RPMI7951 (cell line): ENCODE measurements at regions not wholly inside any gene's neighbourhood (a gene's known extent, or its start where the extent isn't known, plus 50 kb on each side); places are given as distances from the start of the nearest gene placed in this dataset.

Source experiments
- DNase-seq: peaks from one replicate; pipeline ENCODE4 v3.0.0-alpha.2; 2012; ENCODE audit warnings: low read depth

DNA sequence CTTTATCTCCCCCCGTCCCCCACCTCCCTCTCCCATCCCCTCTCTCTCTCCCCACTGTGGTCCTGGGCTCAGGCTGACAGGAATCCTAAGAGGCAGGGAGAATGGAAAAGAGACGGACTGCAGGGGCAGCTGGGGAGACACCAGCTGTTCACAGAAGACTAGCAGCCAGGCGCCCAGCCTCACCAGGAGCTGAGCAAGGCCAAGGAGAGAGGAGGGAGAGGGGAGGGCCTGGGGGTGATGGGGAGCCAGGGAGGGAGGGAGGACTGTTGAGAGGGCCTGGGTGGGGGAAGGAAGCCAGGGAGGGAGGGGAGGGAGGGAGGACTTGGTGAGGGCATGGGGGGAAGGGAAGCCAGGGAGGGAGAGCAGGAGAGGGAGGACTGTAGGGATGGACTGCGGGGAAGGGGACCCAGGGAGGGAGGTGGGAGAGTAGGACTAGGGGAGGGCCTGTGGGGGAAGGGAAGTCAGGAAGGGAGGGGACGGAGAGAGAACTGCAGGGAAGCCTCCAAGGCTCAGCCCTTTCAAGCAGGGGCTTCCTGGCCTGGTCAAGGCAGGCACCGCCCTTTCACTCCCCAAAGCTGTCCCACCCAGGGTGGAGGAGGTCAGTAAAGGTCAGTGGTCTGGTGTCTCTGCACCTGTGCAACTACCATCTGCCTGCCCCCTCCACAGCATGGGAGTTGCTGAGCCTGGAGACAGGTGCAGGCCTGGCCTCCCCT is 517.7 kb upstream of the MYT1L start:
- DNase-seq = no peak

DNA sequence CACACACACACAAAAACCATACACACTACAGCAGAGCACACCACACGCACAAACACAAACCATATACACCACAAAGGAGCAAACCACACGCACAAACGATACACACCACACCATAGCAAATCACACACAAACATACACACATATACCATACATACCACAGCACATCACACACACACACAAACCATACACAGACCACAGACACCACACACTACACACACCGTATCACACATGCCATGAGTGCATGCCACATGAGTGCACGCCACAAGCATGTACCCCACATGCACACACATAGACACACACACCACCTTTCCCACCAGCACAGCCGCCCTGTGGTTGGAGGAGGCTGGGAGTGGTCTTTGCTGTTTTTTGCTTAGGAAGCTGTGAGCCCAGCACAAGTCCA is 517.1 kb upstream of the MYT1L start:
- no peak for DNase-seq

DNA sequence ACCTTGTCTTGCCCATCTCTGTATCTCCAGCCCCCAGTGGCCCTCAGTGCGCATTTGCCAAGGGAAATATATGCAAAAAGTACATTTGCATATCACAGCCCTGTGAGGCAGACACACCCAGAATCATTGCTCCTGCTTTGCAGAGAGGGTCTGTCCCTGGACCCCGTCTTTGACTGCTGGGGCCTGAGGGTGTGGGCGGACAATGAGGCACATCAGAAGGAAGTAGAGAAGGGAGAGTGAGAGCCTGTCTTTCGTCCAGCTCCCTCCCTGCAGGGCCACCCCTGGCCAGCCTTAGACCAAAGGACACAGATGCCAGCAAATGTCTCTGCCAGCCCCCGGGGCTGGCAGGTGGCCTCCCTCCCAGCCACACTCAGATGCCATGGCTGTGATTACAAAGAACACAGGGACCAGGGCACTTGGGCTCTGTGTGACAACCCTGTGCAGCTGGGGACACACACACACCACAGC is 516.2 kb upstream of the MYT1L start:
- DNase-seq = no peak

DNA sequence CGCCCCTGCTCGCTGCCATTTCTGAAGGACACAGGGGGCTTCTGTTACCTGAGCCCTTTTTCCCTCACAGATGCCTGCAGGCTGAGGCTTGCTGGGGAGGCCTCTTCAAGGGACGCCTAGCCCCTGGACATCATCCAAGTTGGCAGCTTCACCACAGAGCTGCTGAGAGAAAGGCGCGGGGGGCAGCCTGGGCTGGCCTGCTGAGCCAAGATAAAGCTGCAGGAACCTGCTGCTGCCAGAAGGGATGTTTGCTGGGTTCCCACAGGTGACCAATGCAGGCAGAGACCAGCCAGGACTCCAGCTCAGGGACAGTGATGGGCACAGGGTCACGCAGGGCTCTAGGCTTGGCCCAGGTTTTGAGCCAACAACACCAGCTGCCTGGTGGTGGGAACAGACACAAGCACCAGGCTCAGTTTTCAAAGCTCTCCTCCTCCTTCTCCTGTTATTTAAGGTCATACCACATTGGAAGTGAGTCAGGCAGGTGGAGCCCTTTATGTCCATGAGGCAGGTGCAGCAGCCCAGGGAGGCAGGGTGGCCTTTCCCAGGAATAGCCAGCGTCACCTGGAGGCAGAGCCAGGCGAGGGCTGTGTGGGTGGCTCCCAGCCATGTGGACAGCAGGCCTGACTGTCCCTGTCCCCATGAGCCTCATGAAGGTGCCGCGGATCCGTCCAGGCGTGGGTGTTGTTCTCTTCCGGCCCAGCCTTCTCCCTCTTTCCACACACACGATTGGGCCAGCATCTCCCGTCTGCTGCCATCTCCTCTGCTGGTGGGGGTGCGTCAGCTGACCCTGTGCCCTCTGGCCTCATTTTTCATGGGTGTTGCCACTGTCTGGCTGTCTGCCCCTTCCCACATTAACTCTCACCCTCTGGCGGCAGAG is 515.5 kb upstream of the MYT1L start:
- no peak for DNase-seq

DNA sequence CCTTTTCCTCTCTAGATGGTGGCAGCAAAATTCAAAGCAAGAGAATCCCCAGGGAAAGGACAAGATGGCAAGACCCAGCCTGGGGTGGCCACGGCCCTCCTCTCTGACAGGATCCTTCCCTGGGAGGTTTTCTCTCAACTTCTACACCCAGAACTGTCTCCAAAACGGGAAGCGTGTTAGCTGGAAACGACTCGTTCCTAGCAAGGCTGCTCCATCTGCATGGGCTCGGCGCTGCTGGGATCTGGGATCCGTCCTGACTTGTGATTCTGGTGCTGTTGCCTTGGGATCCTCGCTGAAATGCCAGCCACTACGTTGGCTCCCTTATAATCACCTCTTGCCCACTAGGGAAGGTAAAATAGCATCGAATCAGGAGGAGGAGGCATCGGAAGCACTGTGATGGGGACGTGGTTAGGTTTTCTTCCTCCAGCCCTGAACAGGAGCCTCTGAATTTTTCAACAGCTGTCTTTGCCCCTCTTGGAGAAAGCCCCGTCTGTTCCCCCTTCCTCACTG is 514.8 kb upstream of the MYT1L start:
- no peak for DNase-seq

DNA sequence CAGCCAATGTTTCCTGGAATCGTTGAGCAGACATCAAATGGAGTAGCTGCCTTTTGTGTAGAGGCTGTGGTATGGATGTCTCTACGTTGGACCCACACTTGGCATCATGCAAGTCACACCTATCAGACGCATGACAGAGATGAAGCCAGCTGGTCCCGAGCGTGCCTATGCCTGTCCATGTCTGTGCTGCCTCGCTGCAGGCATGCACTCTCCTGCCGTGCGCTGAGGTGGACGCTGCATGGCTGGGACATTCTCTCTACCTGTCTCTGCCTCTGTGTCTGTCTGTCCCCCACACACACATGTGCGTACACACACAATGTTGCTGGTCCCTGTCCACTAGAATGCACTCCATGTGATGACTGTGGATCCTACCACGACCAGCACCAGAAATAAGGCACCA is 514.2 kb upstream of the MYT1L start:
- DNase-seq = no peak

DNA sequence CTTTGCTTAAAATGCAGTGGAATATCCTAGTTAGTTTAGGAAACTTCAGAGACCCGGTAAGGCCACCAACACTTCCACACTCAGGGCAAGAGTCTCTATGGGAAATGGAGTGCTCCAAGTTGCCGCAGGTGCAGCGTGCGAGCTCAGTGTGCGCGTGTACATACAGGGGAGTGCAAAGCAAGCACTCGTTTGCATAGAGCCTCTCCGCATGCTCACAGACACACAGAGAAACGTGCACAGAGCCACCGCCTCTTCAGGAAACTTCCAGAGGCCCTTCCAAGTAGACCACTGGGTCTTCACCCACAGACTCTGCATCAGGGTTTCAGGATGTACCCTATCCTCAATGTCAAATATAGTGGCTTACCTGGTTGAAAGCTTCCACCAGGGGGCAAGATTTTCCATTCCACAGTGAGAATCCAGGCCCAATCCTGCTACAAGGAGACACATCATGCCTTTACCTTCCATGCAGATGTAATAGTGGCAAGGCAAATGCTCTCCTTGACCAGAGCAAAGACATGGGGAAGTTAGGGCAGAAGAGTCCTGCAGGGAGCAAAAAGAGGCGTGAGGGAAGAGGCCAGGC is 513.0 kb upstream of the MYT1L start:
- DNase-seq = no peak

DNA sequence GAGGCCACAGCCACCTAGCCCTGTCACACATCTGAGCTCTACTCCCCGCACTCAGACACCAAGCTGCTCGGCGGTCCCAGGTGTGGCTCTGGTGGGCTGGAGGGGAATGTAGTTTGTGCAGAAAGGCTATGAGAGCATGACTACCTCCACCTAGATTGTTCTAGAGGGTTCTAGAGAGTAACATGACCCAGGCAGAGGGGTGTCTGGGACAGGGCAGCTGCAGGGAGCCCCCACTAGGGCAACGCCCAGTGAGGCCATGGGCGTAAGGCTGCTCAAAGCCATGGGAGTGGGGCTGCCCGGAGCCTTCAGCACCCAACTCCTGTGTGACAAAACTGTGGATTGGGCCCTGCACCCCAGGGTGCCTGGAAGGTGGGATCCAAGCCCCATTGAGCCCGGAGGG is 511.4 kb upstream of the MYT1L start:
- DNase-seq = no peak

DNA sequence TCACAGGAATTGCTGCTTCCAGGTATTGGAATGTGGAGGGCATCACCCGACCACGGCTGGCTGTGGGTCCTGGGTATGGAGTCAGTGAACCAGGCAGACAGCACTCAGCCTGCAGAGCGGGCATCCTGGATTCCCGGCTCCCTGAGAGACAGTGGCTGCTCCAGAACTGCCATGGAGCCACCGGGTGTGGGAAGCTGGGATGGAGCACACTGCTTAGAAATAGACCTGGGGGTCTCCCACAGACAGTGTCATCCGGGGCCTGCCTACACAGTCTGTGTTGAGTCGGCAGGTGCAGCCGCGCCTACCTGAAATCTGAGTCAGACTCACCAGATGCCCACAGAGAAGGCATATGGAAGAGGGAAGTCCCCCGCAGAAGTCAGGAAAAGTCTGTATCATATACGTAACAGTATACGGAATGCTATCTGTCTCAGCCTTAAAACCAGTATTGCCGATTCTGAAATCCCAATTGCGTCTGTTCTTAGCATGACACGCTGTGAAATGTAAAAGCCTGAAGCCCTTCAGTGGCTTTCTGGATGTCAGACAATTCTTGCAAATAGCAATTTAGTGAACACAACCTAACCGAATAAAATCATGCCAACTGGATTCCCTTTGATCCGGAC is 509.7 kb upstream of the MYT1L start:
- no peak for DNase-seq

DNA sequence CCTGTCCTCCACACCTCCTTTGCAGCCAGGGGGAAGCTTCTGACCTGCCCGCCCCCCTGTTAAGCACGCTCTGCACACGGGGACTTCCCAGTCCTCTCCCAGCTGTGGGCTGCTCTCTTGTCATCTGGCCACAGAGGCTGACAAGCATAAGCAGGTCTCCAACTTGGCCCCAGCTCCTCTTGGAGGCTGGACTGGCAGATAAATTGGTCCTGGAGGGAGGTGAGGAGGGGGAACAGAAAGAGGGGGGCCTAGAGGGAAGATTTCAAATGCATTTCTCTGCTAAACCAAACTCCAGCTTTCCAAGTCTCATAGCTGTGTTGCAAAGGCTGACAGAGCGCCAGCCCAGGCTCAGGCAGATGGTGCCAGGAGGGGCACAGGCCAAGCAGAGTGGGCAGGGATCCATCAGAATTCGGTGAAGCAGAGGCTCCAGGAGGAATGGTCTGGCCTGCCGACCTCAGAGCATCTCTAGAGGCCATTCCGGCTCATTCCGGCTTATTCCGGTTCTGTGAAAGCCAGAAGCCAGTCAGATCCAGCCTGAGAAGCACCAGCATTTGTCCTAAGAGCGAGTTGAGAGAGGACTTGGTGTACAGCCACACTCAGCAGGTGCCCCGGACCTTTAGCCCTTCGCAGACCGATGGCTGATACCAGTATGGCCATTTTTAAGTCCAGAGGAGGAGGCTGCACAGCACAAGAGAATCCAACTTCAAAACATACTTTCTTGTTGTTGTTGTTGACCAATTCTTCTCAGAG is 508.9 kb upstream of the MYT1L start:
- no peak for DNase-seq

DNA sequence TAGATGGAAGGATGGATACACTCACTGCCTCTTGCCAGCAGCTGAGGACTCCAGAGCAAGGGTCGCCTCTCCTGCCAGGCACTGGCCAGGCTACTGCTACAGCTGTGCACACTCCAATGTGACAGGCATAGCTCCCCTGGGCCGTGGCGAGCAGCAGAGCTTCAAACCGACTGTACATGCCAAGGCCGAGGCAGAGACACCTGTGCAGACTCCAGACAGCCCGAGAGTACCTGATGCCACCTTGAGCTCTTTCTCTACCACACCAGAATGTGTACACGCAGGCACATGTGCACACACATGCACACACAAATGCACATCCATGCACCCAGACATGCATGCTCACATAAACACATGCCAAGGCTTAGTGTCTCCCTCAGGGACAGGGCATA is 508.3 kb upstream of the MYT1L start:
- DNase-seq = no peak

DNA sequence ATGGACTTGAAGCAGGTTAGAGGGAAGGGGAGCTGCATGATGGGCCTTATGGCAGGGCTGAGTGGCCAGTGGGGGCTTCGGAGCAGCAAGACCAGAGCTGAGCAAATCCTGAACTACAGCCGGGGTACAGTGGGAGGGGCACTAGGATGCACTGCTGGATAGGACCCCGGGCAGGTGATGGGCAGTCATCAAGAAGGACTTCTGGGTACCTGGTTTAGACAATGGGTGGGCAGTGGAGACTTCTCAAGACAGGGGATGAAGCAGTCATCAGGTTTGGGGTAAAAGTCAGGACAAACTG is 507.4 kb upstream of the MYT1L start:
- no peak for DNase-seq

DNA sequence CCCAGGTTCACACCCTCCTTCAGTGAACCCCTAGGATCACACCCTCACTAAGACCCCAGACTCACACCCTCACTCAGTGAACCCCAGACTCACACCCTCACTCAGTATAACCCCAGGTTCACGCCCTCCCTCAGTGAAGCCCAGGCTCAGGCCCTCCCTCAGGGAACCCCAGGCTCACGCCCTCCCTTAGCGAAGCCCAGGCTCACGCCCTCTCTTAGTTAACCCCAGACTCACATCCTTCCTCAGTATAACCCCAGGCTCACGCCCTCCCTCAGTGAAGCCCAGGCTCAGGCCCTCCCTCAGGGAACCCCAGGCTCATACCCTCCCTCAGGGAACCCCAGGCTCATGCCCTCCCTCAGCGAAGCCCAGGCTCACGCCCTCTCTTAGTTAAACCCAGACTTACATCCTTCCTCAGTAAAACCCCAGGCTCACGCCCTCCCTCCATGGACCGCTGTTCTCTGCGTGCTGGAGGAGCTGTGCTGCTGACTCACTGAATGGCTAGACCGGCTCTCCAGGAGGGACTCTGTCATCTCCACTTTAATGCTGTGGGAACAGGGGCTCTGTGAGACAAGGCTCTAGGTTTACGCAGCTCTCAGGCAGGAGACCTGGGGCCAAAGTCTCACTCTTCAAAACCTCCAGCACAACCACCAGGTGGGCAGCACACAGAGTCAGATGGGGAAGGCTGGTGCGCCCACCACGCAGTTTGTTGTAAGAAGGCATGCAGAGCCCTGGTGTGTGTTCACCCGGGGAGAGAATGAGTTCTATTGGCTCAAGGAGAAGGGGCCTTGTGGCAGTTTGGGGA is 506.9 kb upstream of the MYT1L start:
- no peak for DNase-seq

DNA sequence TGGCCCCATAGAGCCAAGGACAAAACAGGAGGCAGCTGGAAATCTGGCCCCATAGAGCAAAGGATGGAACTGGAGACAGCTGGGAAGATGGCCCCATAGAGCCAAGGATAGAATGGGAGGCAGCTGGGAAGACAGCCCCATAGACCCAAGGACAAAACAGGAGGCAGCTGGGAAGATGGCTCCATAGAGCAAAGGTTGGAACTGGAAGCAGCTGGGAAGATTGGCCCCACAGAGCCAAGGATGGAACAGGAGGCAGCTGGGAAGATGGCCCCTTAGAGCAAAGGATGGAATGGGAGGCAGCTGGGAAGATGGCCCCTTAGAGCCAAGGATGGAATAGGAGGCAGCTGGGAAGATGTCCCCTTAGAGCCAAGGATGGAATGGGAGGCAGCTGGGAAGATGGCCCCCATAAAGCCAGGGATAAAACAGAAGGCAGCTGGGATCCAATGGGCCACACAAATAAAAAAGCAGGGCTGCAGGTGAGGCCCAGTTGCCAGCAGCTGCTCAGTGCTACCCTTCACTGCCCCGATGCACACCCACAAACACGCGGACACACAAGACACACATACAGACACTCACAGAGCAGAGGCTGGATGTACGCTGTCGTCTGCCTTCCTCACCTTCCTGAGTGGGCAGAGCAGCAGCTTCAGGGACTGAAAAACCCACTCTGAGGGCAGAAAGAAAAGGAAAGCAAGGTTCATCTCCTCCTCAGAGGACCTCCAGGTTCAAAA is 505.4 kb upstream of the MYT1L start:
- DNase-seq = no peak

DNA sequence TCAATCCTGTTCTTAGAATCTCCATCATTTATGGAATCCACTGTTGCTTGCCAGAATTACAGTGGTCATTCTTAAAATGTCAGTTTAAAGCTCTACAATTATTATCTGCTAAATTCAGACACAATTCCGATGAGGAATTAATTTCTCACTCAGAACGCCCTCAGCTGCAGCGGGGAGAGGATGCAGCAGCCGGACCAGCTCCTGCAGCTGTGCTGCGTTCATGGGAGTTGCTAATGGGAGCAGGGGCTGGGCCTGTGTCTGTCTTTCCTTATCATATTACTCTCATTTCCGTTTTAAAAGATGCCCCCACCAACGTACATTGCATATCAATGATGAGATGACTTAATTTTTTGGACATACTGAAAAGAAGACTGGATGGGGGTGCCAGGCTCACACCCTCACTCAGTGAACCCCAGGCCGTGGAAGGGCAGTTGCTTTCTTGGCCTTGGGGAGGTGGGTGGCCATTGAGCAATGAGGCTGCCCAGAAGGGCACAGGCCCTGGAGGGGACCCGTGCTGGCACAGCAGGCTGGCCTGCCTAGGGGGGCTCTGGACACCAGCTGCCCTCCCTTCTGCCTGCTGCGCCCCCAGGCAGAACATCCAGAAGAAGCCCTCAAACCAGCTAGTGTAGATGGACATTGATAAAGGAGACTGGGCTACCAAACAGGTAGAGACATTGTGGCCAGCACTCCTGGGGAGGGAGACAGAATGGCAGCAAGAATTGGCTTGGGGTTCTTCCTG is 503.6 kb upstream of the MYT1L start:
- DNase-seq = no peak

DNA sequence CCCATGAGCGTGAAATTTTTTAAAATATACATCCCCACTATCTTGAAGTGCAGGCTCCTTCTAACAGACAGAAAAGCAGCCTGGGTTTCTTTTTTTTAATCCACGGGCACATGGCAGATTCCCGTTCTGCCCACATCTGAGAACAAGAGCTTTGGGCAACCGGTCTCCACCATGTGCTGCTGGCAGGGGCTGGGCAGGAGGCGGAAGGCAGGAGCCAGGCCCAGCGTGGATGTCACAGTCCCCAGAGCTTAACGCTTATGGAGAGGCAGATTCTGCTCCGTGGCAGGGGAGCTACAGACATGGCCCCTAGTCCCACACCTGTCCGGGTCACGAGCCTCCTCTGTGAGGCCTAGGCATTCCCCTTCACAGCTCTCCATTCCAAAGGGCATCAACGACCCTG is 503.0 kb upstream of the MYT1L start:
- DNase-seq = no peak

DNA sequence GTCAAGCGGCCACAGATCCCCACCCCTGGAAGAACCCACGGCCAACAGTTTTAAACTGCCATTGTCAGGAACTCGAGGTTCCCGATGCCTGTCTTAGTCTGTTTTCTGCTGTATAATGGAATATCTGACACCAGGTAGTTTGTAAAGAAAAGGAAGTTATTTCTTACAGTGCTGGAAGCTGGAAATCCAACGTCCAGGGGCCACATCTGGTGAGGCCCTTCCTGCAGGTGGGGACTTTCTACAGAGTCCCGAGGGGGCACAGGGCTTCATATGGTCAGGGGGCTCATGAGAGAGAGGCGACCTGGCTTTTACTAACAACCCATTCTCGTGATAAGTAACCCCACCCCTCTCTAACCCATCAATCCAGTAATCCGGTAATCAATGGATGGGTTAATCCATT is 501.6 kb upstream of the MYT1L start:
- no peak for DNase-seq

DNA sequence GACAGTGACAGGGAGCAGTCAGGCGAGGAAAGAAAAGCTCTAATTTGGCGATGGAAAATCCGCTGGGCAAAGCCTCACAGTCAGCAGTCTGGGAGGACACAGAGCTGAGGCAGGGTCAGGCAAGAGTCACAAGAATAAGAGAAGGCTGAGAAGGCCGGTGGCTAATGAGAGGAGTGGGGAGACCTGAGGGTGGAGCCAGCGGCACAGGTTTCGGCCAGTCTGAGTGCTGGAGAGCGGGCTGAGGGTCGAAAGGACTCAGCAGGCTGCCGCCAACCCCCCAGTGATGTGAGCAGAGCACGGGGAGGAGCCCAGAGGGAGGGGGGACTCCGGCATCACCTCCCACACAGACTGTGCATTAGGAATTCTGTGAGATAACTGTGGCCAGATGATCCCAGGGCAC is 500.6 kb upstream of the MYT1L start:
- DNase-seq = no peak

DNA sequence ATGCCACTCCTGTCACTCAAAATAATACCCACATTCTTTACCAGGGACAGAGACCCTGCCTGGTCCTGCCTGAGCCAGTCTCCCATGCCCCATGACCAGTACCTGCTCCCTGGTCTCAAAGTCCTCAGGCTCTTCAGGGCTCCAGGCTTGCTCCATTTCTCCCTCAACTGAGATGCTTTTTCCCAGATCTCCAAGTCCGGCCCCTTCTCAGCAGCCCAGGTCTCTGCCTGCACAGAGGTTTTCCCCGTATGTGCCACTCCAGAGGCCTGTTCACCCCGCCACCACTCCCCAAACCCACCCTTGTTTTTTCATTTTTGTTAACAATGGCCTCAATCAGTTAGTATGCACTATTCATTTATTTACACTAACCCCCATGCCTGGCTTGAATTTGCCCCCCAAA is 499.5 kb upstream of the MYT1L start:
- no peak for DNase-seq
